T47D (cell line): ENCODE measurements at regions not wholly inside any gene's neighbourhood (a gene's known extent, or its start where the extent isn't known, plus 50 kb on each side); places are given as distances from the start of the nearest gene placed in this dataset.
A peak's percentile ranks its signal among the peaks of the same experiment; 100 is the strongest.

Source experiments
- DNase-seq, 2 experiments: peaks; one replicate each; pipeline versions ENCODE4 v3.0.0 to v3.0.0-alpha.2; 2011 to 2012; ENCODE audit warnings: low read depth in 1 of 2, low spot score in 1 of 2
- JUND ChIP-seq: IDR thresholded peaks from 2 replicates; pipeline ENCODE4 v1.6.1; 2012; ENCODE audit warnings: low read depth
- in situ Hi-C: cut with HindIII; loops from 2 replicates; pipeline ENCODE4 v1.10.0; 2016; ENCODE audit warnings: low sequenced_read_pairs, low pct_unique_long_range_greater_than_20kb

- in situ Hi-C loops: no loop called here
- TF ChIP-seq JUND: no peak
- DNase-seq: no peak
Measured at GRCh38 chr2:4529738-4530137, 826.4 kb downstream of the DCDC2C start.

- DNase-seq: no peak
- in situ Hi-C loops: no loop called here
- TF ChIP-seq JUND: no peak
Measured at GRCh38 chr2:4530231-4530630, 826.9 kb downstream of the DCDC2C start.

DNA sequence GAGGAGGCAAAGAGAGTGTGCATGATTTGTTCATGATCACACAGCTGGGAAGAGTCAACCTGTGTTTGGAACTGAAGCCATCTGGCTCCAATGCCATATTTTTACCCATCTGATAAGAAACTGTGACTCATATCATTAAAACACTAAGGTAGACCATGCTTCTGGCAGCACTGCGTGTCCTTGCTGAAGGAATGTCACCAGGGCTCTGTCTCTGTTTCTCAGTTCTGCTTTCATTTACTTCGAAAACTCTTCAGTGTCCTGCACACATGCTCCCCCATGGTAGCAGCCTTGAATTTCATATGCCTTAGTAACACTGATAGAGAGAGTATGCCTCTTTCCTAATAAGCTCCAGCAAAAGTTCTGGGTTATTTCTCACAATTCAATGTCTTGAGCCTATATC, 830.4 kb downstream of the DCDC2C start:
- in situ Hi-C loops: no loop called here
- no peak for TF ChIP-seq JUND
- no peak for DNase-seq

DNA sequence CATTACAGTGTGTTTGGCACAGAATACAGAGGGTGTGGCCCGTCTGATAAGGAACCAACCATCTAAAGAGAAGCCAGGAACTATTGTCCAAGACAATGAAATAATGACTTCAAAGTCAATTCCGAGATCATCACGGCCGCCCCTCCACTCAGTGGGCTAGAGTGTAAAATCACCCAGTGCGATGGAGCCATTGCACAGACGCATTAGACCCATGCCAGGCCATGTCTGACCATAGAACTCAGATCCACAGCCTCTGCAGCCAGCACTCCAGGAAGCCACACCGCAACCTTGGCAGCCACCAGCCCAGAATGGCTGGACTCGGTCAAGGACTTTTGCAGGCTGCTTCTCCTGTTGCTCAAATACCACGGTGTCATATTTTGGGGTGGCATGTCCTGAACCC, 835.7 kb downstream of the DCDC2C start:
- in situ Hi-C loops: no loop called here
- no peak for TF ChIP-seq JUND
- no peak for DNase-seq

- TF ChIP-seq JUND: no peak
- in situ Hi-C loops: no loop called here
- DNase-seq: no peak
Measured at GRCh38 chr2:4549666-4550210, 846.4 kb downstream of the DCDC2C start.

DNA sequence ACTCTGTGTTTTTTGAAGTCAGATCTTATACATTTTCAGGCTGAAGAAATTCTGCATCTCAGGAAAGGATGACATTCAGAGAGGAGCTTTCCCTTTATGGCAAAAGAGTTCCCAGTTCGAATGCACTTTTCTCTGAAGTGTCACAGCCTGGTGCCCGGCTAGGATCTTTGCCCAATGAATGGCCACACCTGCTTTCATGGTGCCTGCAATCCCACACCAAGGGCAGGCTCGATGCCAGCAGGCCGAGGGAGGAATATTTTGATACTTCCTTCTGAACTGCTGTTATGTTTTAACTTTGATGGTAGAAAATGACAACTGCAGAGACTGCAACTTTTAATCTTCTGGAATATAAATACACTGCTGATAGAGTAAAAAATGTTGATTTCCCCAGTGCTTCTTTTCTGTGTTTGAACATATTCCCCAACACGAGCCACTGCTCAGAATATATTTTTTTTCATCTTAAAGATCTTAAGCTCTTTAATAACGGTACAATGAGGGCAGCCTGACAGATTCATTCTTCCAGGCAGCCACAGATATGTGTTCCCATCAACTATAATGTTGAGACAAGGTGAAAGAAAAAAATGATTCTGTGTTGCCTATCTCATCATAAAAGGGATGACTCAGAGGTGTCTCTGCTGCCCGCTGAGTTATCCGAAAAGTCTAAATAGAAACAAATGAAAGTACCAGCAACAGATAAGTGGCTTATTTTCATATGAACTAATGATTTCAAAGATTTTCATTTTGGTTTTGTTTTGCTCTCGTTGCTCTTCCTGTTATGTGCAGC, 848.5 kb downstream of the DCDC2C start:
- no peak for DNase-seq
- no peak for TF ChIP-seq JUND
- in situ Hi-C loops: no loop called here

GRCh38 chr2:4553241-4553640, 849.9 kb downstream of the DCDC2C start:
- peak in 1 of 2 experiments; percentile 4 for DNase-seq
- in situ Hi-C loops: no loop called here
- TF ChIP-seq JUND: no peak

DNA sequence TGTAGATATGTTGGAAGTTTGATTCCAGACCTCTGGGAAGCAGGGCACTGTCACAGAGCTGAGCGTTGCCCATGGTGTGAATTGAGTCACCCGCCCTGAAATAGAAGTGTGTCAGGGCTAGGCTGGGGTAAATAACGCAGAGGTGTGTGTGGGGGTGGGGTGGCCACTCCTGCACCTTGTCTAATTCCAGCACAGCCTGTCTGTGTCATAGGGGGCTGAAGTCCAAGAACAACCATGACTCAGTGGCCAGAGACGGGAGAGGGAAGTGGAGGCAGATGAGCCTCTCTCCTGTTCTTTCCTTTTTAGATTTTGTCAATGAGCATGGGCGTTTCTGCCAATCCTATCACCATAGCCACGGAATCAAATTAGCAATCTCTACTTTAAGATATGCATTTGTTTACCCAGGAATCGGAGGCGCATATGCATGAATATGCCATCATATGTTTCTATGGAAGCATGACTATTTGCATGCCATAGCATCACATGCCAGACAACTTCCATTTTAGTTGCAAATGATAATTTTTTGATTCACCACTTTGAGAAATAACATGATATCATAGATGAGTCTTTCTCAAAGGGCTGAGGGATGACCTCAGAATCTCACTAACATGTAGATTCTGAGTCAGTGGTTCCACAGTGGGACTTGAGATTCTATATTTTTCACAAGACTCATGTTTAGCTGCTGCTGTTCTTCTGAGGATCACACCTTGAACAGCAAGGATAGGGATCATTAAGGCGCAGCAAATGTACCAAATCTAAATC, 852.9 kb downstream of the DCDC2C start:
- in situ Hi-C loops: no loop called here

GRCh38 chr2:4561196-4561595, 857.8 kb downstream of the DCDC2C start:
- DNase-seq: no peak
- no peak for TF ChIP-seq JUND
- in situ Hi-C loops: no loop called here

More for the DNA sequence above, 852.9 kb downstream of the DCDC2C start:
- no peak for TF ChIP-seq JUND
- DNase-seq: no peak

DNA sequence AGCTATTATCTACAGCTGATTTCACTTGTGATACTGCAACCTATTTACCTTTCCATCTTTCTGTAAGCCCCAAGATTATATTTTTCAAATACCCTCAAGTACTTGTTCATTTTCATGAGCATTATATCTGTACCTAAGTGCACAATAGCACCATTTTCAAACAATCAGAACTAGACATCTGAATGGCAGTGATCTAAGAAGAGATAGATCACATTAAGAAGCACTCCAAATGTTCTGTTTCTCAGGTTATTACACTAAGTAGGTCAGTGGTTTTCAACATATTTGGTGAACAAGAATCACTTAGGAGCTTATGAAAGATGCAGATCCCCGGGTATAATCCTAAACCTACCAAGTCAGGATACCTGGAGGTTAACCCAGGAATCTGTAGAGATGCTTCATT, 872.7 kb downstream of the DCDC2C start:
- in situ Hi-C loops: no loop called here
- no peak for DNase-seq
- TF ChIP-seq JUND: no peak

- no peak for TF ChIP-seq JUND
- no peak for DNase-seq
- in situ Hi-C loops: no loop called here
Measured at GRCh38 chr2:4579977-4580376, 876.6 kb downstream of the DCDC2C start.

GRCh38 chr2:4585057-4585635, 881.8 kb downstream of the DCDC2C start:
- in situ Hi-C loops: no loop called here
- no peak for TF ChIP-seq JUND
- DNase-seq: no peak

DNA sequence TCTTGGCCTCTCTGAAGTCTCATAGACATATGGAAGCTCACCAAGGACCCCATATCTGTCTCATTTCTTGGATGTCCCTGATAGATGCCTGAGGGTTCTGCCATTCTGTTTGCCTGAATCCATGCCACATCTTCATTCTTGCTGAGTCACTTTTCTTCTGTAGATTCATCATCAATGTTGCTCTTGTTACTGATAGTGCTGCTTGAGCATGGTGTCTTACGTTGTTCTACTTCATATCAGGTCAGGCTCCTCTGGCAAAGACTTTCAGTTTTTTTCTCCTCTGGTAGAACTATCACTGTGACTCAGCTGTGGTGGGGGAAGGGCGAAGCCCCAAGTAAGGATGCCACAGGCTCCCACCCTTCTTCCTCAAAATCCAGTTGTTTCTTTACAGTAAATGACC, 885.2 kb downstream of the DCDC2C start:
- in situ Hi-C loops: no loop called here
- DNase-seq: no peak
- no peak for TF ChIP-seq JUND
